ENCODE measurements at regions not wholly inside any gene's neighbourhood (a gene's known extent, or its start where the extent isn't known, plus 50 kb on each side); places are given as distances from the start of the nearest gene placed in this dataset.

- no peak for DNase-seq
These were observed 463.1 kb downstream of the MATN1 start for GRCh38 chr1:30260318-30260717.

DNA sequence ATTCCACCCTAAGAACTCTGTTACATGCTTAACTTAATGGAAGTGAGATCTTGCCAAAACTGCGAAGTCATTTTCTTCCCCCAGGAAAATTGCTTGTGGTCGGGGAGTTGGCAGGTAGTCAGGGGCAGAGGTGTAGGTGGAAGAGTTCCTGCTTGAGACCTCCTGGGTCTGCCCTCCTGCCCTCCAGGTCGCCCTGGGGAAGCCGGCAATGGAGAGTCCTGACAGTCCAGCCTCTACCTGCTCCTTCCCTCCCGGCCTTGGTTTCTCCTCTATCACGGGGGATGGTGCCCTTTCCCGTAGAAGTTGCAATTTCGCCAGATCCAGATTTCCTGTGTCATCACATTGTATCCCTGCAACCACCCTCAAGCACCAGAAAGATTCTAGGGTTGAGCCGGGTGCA is 463.8 kb downstream of the MATN1 start:
- no peak for DNase-seq

- DNase-seq = no peak
These were observed 464.5 kb downstream of the MATN1 start for GRCh38 chr1:30258876-30259275.

GRCh38 chr1:30258471-30258870 is 464.9 kb downstream of the MATN1 start:
- no peak for DNase-seq

DNA sequence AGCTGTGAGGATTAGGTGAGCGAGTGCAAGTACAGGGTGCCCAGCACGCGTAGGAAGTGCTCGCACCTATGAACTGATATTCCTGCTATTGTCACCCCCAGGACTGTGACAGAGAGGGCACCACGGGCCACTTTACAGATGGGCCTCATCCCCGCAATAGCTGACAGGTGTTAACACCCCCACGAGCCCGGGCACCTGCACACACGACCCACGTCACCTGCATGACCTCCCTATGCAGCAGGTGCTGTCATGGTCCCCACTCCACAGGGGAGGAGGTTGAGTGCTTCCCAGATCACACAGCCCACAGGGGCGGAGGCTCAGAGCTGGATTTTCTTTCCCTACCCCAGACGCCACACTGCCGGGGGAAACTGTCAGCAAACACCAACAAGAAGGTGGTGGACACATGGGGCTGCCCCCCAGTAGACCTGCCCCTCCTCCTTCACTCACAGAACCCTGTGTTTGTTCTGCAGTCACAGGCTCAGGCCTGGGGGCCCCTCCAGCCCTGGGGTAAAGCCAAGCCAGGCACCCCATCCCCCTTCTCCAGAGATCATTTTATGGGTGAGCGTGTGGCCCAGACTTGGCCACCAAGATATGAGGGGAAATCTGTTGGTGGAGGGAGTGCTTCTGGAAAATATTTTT is 465.5 kb downstream of the MATN1 start:
- DNase-seq = no peak

GRCh38 chr1:30257322-30257721 is 466.1 kb downstream of the MATN1 start:
- no peak for DNase-seq

- DNase-seq = no peak
These were observed 466.5 kb downstream of the MATN1 start for GRCh38 chr1:30256911-30257310.

- no peak for DNase-seq
These were observed 468.2 kb downstream of the MATN1 start for GRCh38 chr1:30255111-30255724.

DNA sequence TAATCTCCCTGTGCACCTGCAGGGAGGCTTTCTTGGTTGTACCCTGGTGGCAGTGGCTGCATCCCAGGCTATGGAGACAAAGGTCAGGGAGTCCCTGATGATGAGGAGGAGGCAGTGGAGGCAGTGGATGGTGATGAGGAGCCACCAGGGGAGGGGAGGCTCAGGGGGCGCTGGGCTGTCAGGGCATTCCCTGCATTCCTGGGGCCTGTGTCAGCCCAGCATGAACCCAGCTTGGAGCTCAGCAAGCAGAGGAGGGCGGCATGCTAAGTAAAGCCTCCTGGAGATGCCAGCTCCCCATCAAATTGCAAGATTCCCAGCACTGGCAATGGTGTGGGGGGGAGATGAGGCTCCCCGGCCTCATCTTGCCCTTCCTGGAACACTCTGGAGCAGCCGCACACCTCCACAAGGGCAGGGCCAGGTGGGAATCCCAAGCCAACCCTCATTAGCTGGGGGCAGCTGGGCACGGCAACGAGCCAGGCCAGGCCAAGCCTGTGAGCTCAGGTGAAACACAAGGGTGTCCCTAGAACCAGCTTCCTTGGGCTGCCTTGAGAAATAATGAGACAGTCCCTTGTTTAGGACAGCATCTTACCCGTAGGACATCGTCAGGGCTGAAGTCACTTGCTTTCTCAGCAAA is 469.5 kb downstream of the MATN1 start:
- no peak for DNase-seq

GRCh38 chr1:30253361-30253760 is 470.0 kb downstream of the MATN1 start:
- DNase-seq = no peak

DNA sequence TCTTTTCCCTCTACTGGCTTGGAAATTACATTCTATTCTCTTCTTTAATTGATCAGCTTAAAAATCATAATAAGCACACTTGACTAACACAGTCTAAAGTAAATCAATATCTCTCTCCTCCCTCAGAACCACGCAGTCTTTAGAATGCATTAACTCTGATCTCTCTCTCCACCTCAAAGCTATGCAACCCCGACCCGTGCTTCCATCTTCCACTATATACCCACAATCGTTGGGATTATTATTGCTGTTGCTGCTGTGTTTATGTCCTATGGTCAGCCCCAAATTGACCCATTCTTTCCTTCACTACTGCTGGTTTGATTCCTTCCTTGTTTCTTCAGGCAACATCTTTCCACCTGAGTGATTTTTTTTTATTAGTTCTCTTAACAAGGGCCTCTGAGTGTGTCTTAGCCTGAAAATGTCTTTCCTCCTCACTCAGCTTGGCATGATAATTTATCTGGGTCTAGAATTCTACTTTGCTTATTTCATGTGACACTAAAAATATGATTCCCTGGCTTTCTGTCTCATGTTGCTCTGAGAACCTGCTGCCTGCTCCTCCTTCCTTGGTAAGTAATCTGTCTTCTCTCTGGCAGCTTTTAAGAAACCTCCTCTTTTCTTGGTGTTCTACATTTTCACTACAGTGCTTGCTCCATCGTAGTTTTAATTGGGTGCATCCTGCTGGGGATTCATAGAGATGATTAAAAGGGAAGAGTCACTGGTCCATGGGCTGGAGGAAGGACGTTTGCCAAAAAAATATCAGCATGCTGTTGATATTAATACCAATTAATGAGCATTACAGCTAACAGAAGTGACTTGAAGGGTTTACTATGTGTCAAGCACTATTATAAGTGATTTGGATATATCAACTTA is 472.2 kb downstream of the MATN1 start:
- DNase-seq = no peak

DNA sequence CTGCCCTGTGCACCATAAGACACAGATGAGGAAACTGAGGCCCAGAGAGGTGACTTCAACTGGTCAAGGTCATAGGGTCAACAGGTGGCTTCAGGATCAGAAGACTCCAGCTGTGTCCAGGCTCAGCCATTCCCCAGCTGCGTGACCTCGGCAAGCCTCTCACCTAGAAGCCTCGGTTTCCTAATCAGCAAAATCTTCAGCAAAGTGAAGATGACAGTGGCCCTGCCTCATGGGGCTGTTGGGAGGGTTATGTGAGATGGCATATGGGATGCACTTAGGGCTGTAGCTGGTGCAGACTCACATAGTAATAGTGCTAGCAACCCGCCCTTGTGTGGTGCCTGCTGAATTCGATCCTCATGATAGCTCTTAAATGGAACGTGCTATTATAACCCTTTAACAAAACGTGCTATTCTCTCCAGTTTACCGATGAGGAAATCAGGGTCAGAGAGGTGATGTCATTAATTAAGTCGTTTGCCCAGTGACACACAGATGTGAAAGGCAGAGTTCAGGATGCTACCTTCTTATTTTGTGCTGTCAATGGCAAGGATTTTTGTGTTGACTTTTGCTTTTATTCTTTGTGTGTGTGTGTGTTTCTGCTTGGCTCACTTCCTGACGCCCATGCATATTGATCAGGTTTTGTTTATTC is 472.9 kb downstream of the MATN1 start:
- DNase-seq = no peak

DNA sequence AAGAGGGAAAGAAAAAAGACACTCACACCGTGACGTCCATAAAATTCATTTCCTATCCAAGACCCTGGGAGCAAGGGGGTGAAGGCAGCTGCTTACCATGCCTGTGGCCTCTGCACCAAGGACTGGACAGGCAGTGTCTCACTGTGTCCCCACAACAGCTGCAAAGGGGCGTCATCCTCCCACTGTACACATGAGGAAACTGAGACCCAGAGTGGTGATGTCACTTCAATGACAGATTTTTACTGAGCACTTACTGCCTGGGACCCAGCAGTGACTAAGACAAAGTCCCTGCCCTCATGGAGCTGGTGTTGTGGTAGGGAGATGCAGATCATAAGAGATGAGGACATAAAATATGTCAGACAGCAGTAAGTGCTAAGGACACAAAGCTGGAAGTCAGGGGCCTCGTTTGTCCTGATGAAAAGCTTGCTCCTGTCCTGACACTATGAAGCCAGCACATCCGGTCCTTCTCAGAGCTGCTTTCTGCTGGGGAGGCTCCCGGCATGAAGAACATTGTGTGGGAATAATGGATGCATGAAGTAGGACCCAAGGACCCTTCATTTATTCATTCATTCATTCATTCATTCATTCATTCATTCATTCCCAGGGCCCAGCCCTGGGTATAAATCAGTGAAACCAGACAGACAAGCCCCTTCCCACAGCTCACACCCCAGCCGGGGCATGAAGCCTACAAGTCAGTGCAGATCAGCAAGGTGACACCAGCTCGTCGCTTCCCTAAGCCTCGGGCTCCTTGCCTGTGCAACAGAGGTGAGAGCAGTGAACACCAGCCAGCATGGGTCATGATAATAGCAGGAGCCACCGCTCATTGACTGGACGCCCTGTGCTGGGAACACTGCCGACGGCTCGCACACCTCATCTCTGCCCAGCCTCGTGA is 473.7 kb downstream of the MATN1 start:
- no peak for DNase-seq

- no peak for DNase-seq
These were observed 474.6 kb downstream of the MATN1 start for GRCh38 chr1:30248774-30249173.

DNA sequence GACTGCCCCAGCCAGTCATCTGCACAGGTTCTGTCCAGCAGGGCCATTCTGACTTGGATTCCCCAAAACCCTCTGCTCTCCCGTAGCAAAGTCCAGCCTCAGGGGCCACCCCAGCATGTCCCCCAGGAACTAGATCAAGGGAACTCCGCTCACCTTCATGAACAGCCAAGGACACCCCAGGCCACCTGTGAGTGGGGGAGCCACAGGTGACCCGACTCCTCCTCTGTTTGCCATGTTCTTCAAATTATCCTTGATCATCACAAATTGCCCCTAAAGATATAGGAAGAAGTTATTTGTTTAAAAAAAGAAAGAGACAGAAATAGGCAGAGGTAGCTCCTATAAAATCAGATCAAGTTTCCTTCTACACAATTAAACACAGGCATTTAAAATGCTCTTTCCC is 475.0 kb downstream of the MATN1 start:
- DNase-seq = no peak

DNA sequence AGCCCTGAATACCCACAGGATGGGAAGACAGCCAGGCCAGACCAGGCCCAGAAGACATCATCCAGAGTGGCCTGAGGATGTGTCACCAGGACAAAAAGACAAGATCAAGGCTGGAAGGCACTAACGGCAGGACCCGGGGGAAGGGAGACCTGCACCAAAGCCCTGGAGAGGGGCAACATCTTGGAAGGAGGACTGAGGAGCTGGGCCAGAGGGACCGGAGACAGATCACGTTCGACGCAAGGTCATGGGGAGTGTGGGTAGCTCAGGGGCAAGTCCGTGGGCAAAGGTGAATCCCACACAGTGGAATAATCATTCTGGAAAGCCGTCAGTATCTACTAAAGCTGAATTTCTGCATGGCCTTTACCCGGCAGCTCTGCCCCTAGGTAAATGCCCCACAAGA is 478.6 kb downstream of the MATN1 start:
- DNase-seq = no peak

DNA sequence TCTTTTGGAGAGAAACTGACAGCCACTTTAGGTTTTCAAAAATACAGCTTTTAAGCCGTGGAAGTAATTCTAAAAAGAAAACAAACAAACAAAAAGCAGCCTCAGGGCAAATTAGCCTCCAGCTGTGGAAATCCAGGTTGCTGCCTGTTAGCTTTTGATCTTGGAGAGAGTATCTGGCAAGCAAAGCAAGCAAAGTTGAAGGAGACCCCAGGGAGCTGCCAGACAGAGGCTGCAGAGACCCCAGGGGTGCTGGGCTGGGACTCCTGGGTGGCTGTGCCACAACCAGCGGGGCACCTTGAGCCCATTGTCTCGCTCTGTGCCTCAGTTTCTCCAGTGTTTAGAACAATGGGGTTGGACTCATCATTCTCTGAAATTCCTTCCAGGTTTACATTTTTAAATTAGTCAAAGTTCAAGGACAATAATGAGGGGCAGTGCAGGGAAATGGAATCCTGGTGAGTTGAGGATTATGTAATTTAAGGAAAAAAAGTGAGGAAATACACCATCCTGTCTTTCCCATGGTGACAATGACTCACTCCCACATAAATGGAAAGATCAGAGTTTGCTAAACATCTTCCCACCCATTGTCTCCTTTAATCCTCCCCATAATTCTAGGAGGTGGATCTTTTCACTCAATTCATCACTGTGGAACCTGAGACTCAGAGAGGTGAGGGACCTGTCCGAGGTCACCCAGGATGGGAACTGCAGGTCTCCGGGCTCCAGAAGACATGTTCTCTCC is 480.5 kb downstream of the MATN1 start:
- no peak for DNase-seq

GRCh38 chr1:30242168-30242567 is 481.2 kb downstream of the MATN1 start:
- no peak for DNase-seq

DNA sequence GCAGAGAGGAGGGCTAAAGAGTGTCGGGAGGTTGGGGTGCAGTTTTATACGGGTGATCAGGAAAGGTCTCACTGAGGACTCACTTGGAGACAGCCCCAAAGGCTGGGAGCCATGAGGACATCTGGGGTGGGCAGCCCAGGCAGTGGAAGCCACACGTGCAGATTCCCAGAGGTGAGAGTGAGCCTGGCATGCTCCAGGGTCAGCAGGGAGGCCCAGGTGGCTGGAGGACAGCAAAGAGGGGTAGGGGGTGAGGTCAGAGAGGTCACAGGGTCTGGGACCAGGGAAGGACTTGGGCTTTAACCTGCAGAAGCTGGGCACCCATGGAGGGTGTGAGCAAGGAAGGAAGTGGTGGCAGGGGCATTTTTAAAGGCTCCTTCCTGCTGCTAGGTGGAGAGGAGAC is 481.7 kb downstream of the MATN1 start:
- DNase-seq = no peak

DNA sequence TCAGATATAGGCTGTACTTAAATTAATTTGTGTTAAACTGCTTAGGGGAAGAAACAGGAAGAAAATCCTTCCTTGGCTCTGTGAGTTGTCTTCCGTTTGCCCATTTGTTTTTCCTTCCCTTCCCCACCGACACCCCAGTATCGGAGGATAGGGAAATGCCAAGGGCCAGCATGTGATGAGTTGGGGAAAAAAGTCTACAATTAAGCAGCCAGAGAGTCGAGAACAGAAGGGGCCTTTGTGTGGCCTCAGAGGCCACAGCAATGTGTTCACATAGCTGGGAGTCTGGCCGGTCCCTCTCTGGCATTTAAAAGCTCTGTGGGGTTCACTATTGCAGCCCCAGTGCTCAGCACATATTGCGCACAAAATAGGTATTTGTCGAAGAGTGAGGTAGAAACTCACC is 489.3 kb downstream of the MATN1 start:
- DNase-seq = no peak

- DNase-seq = peak; percentile 44
These were observed 491.0 kb downstream of the MATN1 start for GRCh38 chr1:30232288-30232899.
